ENCODE measurements at regions not wholly inside any gene's neighbourhood (a gene's known extent, or its start where the extent isn't known, plus 50 kb on each side); places are given as distances from the start of the nearest gene placed in this dataset.
"Not testable (repeated sequence)": the region's sequence is repeated elsewhere in the genome, so short reads cannot be mapped to it uniquely, and the experiment has no call there.

DNA sequence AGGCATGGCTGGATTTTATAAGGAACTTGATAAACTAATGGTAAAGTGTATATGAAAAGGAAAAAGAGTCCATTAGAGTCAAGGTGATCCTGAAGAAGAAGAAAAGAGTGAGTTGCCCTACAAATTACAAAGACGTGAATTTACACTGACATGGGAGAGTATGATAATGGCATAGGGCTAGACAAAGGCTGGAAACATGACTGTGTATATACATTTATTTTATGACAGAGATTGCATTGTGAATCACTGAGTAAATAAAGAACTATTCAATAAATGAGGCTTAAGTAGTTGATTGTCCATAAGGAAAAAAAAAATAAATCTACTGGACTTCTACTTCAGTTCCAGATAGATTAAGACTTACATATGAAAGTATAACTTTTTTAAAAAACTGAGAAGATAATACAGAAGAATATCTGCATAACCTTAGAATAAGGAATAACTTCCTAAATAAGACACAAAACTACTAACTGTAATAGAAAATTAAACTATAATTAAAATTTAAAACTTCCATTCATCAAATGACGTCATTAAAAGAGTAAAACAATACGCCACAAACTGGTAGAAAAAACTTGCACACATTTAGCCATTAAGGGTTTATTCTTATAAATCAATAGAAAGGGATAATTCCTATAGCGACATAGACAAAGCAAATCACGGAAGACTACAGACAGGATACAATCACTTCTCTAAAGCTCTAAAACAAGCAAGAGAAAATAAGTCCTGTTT is 278.5 kb downstream of the NOVA1 start:
- TF ChIP-seq SUZ12 (IDR thresholded peaks at IDR 0.05; ENCODE audit: extremely low read depth, insufficient read depth, insufficient read length) (no peak), YY1 (IDR thresholded peaks at IDR 0.05; ENCODE audit: insufficient read depth, insufficient read length) (no peak), ZNF274 (IDR thresholded peaks at IDR 0.05; ENCODE audit: low read depth, low read length) (no peak)
- H3K27me3 ChIP-seq (ENCODE audit: insufficient read depth, insufficient read length): no peaks in the 10 kb centered on the region
- no peak for DNase-seq (ENCODE audit: low read depth, low spot score)
- H3K4me1 ChIP-seq (ENCODE audit: insufficient read depth, insufficient read length): no peaks in the 10 kb centered on the region
- no peak overlapping the region for H3K9ac ChIP-seq (ENCODE audit: insufficient read length, low read depth)
- H3K36me3 ChIP-seq (ENCODE audit: insufficient read depth, insufficient read length, low read length): no peaks in the 10 kb centered on the region
- no peaks in the 10 kb centered on the region for H3K9me3 ChIP-seq (ENCODE audit: insufficient read depth, low read length)
- H3K4me3 ChIP-seq (ENCODE audit: insufficient read length, low read depth): no peak overlapping the region

DNA sequence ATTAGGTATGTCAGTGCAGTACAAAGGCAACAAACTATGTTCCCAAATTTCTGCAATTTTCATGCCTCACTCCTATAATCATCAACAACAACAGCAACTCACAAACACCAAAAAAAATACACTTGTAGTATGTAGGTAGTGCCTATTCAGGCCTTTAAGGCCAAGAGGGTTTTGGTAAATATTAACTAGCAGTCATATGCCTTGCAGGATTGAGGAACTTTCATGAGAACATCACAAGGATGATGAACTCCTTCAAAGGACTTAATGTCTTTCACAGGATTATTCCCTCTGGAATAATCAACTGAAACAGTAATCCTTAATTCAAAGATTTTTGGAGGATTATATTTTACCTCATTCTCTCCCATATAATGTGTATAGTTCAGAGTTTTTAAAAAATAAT is 293.8 kb downstream of the NOVA1 start:
- no peaks in the 10 kb centered on the region for H3K9me3 ChIP-seq (ENCODE audit: insufficient read depth, low read length)
- H3K9ac ChIP-seq (ENCODE audit: insufficient read length, low read depth): no peak overlapping the region
- no peaks in the 10 kb centered on the region for H3K36me3 ChIP-seq (ENCODE audit: insufficient read depth, insufficient read length, low read length)
- no peak for DNase-seq (ENCODE audit: low read depth, low spot score)
- H3K4me1 ChIP-seq (ENCODE audit: insufficient read depth, insufficient read length): no peaks in the 10 kb centered on the region
- no peak overlapping the region for H3K4me3 ChIP-seq (ENCODE audit: insufficient read length, low read depth)
- no peak for TF ChIP-seq SUZ12 (IDR thresholded peaks at IDR 0.05; ENCODE audit: extremely low read depth, insufficient read depth, insufficient read length)
- no peaks in the 10 kb centered on the region for H3K27me3 ChIP-seq (ENCODE audit: insufficient read depth, insufficient read length)

DNA sequence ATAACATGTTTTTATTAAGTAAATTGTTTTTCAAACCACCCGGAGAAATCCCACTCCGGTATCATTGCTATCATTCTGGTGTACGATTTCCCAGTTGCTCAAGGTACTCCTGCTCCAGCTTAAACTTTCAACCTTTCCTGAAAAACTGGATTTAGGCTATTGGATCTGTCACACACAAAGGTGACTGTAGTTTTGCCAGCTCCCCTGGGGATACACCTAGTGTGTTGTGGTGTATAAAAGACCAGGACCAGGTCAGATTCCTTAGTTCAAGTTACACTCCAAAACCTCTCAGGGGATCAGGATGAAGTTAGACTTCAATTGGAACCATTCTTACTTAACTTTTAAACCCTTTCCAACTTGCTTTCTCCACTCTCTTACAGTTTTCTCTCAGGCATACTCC is 303.9 kb downstream of the NOVA1 start:
- no peak for DNase-seq (ENCODE audit: low read depth, low spot score)
- Histone ChIP-seq H3K4me1 (ENCODE audit: insufficient read depth, insufficient read length) (no peaks in the 10 kb centered on the region), H3K9me3 (ENCODE audit: insufficient read depth, low read length) (no peaks in the 10 kb centered on the region), H3K36me3 (ENCODE audit: insufficient read depth, insufficient read length, low read length) (no peaks in the 10 kb centered on the region), H3K4me3 (ENCODE audit: insufficient read length, low read depth) (no peak overlapping the region), H3K27me3 (ENCODE audit: insufficient read depth, insufficient read length) (no peaks in the 10 kb centered on the region), H3K9ac (ENCODE audit: insufficient read length, low read depth) (no peak overlapping the region)
- TF ChIP-seq SUZ12 (IDR thresholded peaks at IDR 0.05; ENCODE audit: extremely low read depth, insufficient read depth, insufficient read length) (no peak), ZNF274 (IDR thresholded peaks at IDR 0.05; ENCODE audit: low read depth, low read length) (no peak), YY1 (IDR thresholded peaks at IDR 0.05; ENCODE audit: insufficient read depth, insufficient read length) (no peak)

DNA sequence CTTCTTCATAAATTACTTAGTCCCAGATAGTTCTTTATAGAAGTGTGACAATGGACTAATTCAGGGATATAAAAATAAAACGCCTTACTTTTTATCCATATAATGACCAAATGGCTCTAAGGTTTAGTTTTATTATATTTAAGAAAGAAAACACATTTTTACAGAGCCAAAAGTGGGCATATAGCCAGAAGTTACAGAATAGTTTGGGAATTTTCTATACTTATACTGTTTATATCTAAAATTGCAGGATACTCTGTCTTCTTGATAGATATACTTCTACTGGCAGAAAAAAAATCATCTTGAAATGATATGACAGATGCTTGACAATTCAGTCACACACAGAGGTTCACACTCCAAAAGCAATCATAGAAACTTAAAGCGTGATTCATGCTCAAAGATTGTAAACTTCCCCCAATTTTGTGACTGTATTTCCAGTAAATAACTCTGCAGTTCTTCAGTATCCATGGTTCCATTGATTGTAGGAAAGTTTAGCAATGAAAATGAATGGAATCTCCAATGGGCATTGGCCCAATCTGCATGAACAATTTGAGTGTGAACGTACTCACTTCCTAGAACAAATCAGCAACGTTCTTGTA is 307.8 kb downstream of the NOVA1 start:
- DNase-seq (ENCODE audit: low read depth, low spot score): no peak
- Histone ChIP-seq H3K4me1 (ENCODE audit: insufficient read depth, insufficient read length) (no peaks in the 10 kb centered on the region), H3K9ac (ENCODE audit: insufficient read length, low read depth) (no peak overlapping the region), H3K27me3 (ENCODE audit: insufficient read depth, insufficient read length) (no peaks in the 10 kb centered on the region), H3K36me3 (ENCODE audit: insufficient read depth, insufficient read length, low read length) (no peaks in the 10 kb centered on the region), H3K9me3 (ENCODE audit: insufficient read depth, low read length) (no peaks in the 10 kb centered on the region), H3K4me3 (ENCODE audit: insufficient read length, low read depth) (no peak overlapping the region)
- no peak for TF ChIP-seq SUZ12 (IDR thresholded peaks at IDR 0.05; ENCODE audit: extremely low read depth, insufficient read depth, insufficient read length)
- TF ChIP-seq YY1 (IDR thresholded peaks at IDR 0.05; ENCODE audit: insufficient read depth, insufficient read length): no peak
- no peak for TF ChIP-seq ZNF274 (IDR thresholded peaks at IDR 0.05; ENCODE audit: low read depth, low read length)

DNA sequence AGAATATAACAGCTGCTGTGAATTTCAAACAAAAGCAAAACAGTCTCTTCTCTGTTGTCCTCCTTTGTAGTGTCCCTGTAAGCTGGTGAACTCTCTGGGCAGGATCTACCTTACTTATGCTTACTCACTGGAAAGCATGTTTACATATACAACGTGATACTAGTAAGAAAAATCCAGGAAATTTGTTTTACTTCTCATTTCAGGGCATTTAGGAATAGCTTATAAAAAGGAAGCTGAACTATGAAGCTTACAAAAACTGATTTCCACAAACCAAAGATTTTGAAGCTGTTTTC is 311.0 kb downstream of the NOVA1 start:
- H3K9me3 ChIP-seq (ENCODE audit: insufficient read depth, low read length): no peaks in the 10 kb centered on the region
- DNase-seq (ENCODE audit: low read depth, low spot score): no peak
- H3K4me3 ChIP-seq (ENCODE audit: insufficient read length, low read depth): no peak overlapping the region
- no peaks in the 10 kb centered on the region for H3K36me3 ChIP-seq (ENCODE audit: insufficient read depth, insufficient read length, low read length)
- H3K27me3 ChIP-seq (ENCODE audit: insufficient read depth, insufficient read length): no peaks in the 10 kb centered on the region
- TF ChIP-seq SUZ12 (IDR thresholded peaks at IDR 0.05; ENCODE audit: extremely low read depth, insufficient read depth, insufficient read length) (no peak), YY1 (IDR thresholded peaks at IDR 0.05; ENCODE audit: insufficient read depth, insufficient read length) (no peak), ZNF274 (IDR thresholded peaks at IDR 0.05; ENCODE audit: low read depth, low read length) (no peak)
- H3K4me1 ChIP-seq (ENCODE audit: insufficient read depth, insufficient read length): no peaks in the 10 kb centered on the region
- H3K9ac ChIP-seq (ENCODE audit: insufficient read length, low read depth): no peak overlapping the region

DNA sequence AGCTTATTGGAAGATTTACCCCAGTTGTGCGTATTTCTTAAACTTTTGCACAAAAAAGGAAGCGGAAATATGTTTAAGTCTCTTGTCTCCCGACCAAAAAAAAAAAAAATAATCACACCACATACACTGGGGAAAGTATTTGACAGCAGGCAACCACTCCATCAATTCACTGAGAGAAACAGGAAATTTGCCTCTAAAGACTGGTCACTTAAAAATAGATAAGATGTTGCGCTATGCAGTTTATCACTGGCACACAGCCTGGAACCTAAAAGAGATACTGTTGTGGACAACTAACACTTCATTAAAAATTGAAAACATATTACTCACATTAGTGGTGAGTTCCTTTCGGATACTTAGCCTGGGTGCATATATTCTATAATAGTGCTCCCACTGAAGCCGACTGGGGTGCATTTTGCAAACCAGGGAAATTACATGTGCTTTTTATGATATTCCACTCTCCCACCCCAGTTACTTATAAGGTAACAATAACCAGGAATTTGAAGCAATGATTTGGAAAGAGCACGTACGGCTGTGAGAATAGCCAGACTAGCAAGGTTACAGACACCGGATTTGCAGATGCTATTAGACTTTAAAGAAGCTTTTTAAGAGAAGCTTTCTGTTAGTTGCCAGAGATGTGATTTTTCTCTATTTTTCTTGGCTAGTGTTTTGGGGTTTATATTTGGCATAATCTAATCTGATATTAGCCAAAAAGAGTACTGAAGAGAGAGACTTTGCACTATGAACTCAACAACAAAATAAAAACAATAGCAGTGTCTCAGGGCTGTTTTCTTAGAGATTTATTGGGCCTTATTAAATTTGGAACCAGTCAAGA is 311.5 kb downstream of the NOVA1 start:
- no peak overlapping the region for H3K9ac ChIP-seq (ENCODE audit: insufficient read length, low read depth)
- no peak for DNase-seq (ENCODE audit: low read depth, low spot score)
- H3K27me3 ChIP-seq (ENCODE audit: insufficient read depth, insufficient read length): no peaks in the 10 kb centered on the region
- no peak overlapping the region for H3K4me3 ChIP-seq (ENCODE audit: insufficient read length, low read depth)
- H3K36me3 ChIP-seq (ENCODE audit: insufficient read depth, insufficient read length, low read length): no peaks in the 10 kb centered on the region
- H3K9me3 ChIP-seq (ENCODE audit: insufficient read depth, low read length): no peaks in the 10 kb centered on the region
- no peaks in the 10 kb centered on the region for H3K4me1 ChIP-seq (ENCODE audit: insufficient read depth, insufficient read length)
- TF ChIP-seq SUZ12 (IDR thresholded peaks at IDR 0.05; ENCODE audit: extremely low read depth, insufficient read depth, insufficient read length) (no peak), YY1 (IDR thresholded peaks at IDR 0.05; ENCODE audit: insufficient read depth, insufficient read length) (no peak), ZNF274 (IDR thresholded peaks at IDR 0.05; ENCODE audit: low read depth, low read length) (no peak)

DNA sequence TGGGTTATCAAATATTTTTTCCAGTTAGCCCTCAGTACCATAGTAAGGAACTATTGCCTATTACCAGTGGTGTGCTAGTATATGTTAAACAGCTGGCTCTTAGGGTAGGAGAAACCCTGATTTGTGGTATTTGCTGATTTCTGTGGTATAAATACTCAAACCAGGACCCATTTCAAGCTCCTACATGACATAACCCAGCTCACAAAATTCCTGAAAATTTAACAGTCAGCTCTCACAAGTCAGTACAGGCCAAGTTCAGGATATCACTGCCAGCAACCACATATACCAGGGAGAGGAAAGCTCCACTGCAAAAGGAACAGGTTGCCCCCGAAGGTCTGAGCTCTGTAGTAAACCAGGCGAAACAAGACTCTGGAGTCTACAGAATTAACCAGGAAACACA is 315.3 kb downstream of the NOVA1 start:
- Histone ChIP-seq H3K9ac (ENCODE audit: insufficient read length, low read depth) (no peak overlapping the region), H3K27me3 (ENCODE audit: insufficient read depth, insufficient read length) (no peaks in the 10 kb centered on the region), H3K4me1 (ENCODE audit: insufficient read depth, insufficient read length) (no peaks in the 10 kb centered on the region), H3K36me3 (ENCODE audit: insufficient read depth, insufficient read length, low read length) (no peaks in the 10 kb centered on the region), H3K4me3 (ENCODE audit: insufficient read length, low read depth) (no peak overlapping the region), H3K9me3 (ENCODE audit: insufficient read depth, low read length) (no peaks in the 10 kb centered on the region)
- DNase-seq (ENCODE audit: low read depth, low spot score): no peak
- no peak for TF ChIP-seq SUZ12 (IDR thresholded peaks at IDR 0.05; ENCODE audit: extremely low read depth, insufficient read depth, insufficient read length)
- no peak for TF ChIP-seq YY1 (IDR thresholded peaks at IDR 0.05; ENCODE audit: insufficient read depth, insufficient read length)
- TF ChIP-seq ZNF274 (IDR thresholded peaks at IDR 0.05; ENCODE audit: low read depth, low read length): no peak

DNA sequence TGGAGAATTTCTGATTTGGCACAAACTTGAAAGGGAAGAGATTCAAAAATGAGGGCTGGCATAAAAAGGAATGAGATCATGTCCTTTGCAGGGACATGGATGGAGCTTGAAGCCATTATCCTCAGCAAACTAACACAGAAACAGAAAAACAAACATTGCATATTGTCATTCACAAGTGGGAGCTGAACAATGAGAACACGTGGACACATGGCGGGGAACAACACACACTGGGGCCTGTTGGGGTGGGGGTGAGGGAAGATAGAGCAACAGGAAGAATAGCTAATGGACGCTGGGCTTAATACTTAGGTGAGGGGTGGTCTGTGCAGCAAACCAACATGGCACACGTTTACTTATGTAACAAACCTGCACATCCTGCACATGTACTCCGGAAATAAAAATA is 315.8 kb downstream of the NOVA1 start:
- H3K4me3 ChIP-seq (ENCODE audit: insufficient read length, low read depth); DNase-seq (ENCODE audit: low read depth, low spot score); H3K9ac ChIP-seq (ENCODE audit: insufficient read length, low read depth); H3K36me3 ChIP-seq (ENCODE audit: insufficient read depth, insufficient read length, low read length); H3K4me1 ChIP-seq (ENCODE audit: insufficient read depth, insufficient read length); H3K27me3 ChIP-seq (ENCODE audit: insufficient read depth, insufficient read length); H3K9me3 ChIP-seq (ENCODE audit: insufficient read depth, low read length): not testable (repeated sequence)
